ENCODE measurements at regions not wholly inside any gene's neighbourhood (a gene's known extent, or its start where the extent isn't known, plus 50 kb on each side); places are given as distances from the start of the nearest gene placed in this dataset.

- in situ Hi-C loops (cut with HindIII; ENCODE audit: low pct_unique_long_range_greater_than_20kb, low sequenced_read_pairs) = no loop called here
- no peak for DNase-seq (ENCODE audit: low read depth)
Measured at GRCh38 chr4:89358935-89359638, 51.5 kb upstream of the GPRIN3 start.

- in situ Hi-C loops (cut with HindIII; ENCODE audit: low pct_unique_long_range_greater_than_20kb, low sequenced_read_pairs) = no loop called here
- no peak for DNase-seq (ENCODE audit: low read depth)
Measured at GRCh38 chr4:89357787-89358186, 50.2 kb upstream of the GPRIN3 start.

Data from Caki2 (cell line).